Progenitor cell of endocrine pancreas (in vitro differentiated cells): ENCODE measurements at regions not wholly inside any gene's neighbourhood (a gene's known extent, or its start where the extent isn't known, plus 50 kb on each side); places are given as distances from the start of the nearest gene placed in this dataset.

ENCODE experiments used
- DNase-seq: peaks from one replicate; pipeline ENCODE4 v3.0.0; 2021; ENCODE audit warnings: low spot score; ENCODE audit not compliant: unreplicated experiment
- H3K27ac Mint-ChIP-seq: 2 replicates; pipeline ENCODE4 v1.8.0; 2021; ENCODE audit warnings: mild to moderate bottlenecking, moderate library complexity, mixed read lengths
- H3K27me3 Mint-ChIP-seq: 2 replicates; pipeline ENCODE4 v1.8.0; 2021; ENCODE audit warnings: mixed read lengths
- H3K36me3 Mint-ChIP-seq: 2 replicates; pipeline ENCODE4 v1.8.0; 2022; ENCODE audit warnings: mixed read lengths; ENCODE audit not compliant: insufficient read depth
- H3K4me1 Mint-ChIP-seq: 2 replicates; pipeline ENCODE4 v1.8.0; 2021; ENCODE audit warnings: low read depth, mixed read lengths
- H3K4me3 Mint-ChIP-seq: 2 replicates; pipeline ENCODE4 v1.8.0; 2021; ENCODE audit warnings: low read depth, mild to moderate bottlenecking, moderate library complexity, mixed read lengths
- H3K9me3 Mint-ChIP-seq: 2 replicates; pipeline ENCODE4 v1.8.0; 2021; ENCODE audit warnings: low read depth, mixed read lengths
- CTCF ChIP-seq: fragments of 200-600 bp; sonication (generic); IDR thresholded peaks from one replicate; pipeline ENCODE4 v1.5.0; 2021; ENCODE audit warnings: antibody characterized with exemption, mild to moderate bottlenecking; ENCODE audit not compliant: unreplicated experiment

DNA sequence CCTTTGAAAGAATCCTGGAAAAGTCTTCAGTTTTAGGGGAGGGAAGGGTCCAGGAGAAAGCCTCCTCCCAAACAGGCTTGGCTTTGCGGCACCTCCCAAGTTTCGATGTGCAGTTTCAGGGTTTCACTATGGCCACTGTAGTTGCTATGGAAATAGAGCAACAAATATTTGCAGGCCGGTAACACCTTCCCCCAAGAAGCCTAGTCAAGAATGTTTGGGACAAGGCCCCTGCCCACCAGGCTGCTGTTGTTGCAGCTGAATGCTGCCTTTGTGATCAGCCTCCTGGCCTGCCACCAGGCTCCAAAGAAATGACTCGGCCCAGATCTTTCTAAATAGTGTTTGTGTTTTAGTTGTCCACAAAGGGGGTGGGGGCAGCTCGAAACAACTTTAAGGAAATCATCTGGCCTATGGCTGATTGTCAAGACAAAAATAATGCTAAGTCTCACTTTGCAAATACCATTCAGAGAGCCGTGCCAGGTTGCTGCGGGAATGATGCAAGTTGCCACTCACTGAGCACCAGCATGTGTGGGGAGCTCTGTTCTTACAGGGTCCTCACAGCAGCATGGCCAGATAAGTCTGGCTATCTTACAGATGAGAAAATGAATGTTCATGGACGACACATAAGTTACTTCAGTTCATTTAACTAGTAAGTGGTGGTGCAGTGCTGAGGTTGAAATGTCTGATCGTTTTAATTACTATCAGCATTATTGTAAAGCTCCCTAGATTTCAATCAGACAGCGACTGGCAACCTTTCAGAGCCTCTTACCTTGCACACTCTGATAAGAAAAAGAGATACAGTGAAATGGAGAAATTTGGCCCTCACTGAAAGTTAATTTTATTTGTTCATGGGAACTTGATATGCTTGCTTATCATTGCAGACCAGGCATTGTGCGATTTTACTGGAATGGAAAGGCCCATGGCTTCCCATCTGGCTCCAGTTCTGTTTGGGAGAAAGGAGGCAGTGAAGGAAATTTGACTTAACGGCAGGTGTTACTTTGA, 91.2 kb upstream of the JUN start:
- no peak for TF ChIP-seq CTCF
- peak; percentile 34 for DNase-seq
- Mint-ChIP-seq H3K27me3 (no peaks in the 10 kb centered on the region), H3K27ac (peak overlapping the region; percentile 94), H3K4me3 (peak overlapping the region; percentile 0), H3K36me3 (no peaks in the 10 kb centered on the region), H3K4me1 (peaks cover 45% of the 10 kb centered on the region), H3K9me3 (no peaks in the 10 kb centered on the region)

GRCh38 chr1:58879464-58879863, 95.6 kb upstream of the JUN start:
- no peak overlapping the region for H3K4me3 Mint-ChIP-seq
- H3K4me1 Mint-ChIP-seq = peaks cover 34% of the 10 kb centered on the region
- no peak overlapping the region for H3K27ac Mint-ChIP-seq
- H3K27me3 Mint-ChIP-seq = no peaks in the 10 kb centered on the region
- no peaks in the 10 kb centered on the region for H3K36me3 Mint-ChIP-seq
- H3K9me3 Mint-ChIP-seq = no peaks in the 10 kb centered on the region
- DNase-seq = no peak
- no peak for TF ChIP-seq CTCF

DNA sequence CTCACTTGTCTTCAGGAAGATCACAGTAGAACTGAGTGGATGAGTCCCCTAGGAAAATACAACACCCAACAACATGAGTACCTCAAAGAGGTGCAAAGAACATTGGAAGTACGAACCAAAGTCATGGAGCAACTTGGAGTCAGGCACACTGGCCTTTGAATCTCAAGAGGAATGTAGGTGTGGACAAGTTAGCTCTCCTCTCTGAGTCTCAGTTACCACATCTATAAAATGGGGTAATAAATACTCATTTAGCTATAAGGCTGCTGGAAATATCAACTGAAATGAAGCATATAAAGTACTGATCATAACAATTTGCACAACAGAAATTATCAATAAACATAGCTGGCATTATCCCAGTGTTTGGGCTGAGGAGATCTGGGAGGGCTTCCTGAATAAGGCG, 96.7 kb upstream of the JUN start:
- no peak for TF ChIP-seq CTCF
- Mint-ChIP-seq H3K36me3 (no peaks in the 10 kb centered on the region), H3K9me3 (no peaks in the 10 kb centered on the region), H3K4me1 (peaks cover 34% of the 10 kb centered on the region), H3K4me3 (no peak overlapping the region), H3K27ac (no peak overlapping the region), H3K27me3 (no peaks in the 10 kb centered on the region)
- no peak for DNase-seq

DNA sequence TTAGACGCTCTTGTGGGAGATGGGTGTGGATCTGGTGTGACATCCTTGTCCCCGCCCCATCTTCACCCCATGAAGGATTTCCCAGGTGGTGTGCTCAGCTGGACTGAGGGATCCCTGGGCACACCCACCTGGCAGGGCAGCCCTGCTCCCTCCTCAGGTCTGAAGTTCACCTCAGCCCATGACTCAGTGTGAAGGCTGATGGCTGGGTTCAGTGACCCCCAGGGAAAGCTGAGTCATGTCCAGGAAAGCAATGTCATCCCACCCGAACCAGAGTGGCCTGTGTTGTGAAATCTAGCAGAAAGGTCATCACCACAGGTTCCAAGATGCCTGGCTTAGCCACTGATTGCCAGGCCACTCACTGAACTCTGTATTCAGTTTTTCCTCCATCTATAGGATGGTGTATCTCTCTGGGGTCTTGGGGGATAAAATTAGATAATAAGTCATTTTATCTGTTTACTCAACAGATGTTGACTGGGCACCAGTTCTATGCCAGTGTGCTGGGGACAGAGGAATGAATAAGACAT, 97.7 kb upstream of the JUN start:
- no peak for DNase-seq
- H3K36me3 Mint-ChIP-seq = no peaks in the 10 kb centered on the region
- no peak overlapping the region for H3K27ac Mint-ChIP-seq
- peaks cover 38% of the 10 kb centered on the region for H3K4me1 Mint-ChIP-seq
- no peak overlapping the region for H3K4me3 Mint-ChIP-seq
- H3K27me3 Mint-ChIP-seq = no peaks in the 10 kb centered on the region
- TF ChIP-seq CTCF = no peak
- no peaks in the 10 kb centered on the region for H3K9me3 Mint-ChIP-seq

GRCh38 chr1:58882322-58882948, 98.6 kb upstream of the JUN start:
- Mint-ChIP-seq H3K27ac (no peak overlapping the region), H3K9me3 (no peaks in the 10 kb centered on the region), H3K4me3 (no peak overlapping the region), H3K4me1 (peaks cover 47% of the 10 kb centered on the region), H3K27me3 (peaks cover 5% of the 10 kb centered on the region), H3K36me3 (no peaks in the 10 kb centered on the region)
- no peak for DNase-seq
- no peak for TF ChIP-seq CTCF
